ENCODE measurements at regions not wholly inside any gene's neighbourhood (a gene's known extent, or its start where the extent isn't known, plus 50 kb on each side); places are given as distances from the start of the nearest gene placed in this dataset.
"Not testable (repeated sequence)": the region's sequence is repeated elsewhere in the genome, so short reads cannot be mapped to it uniquely, and the experiment has no call there.

- peaks cover 0 to 17% (median 12%) of the 10 kb centered on the region in 3 donors for H3K36me3 Mint-ChIP-seq
- H3K27me3 Mint-ChIP-seq, DNase-seq, ATAC-seq, H3K27ac Mint-ChIP-seq, H3K4me3 Mint-ChIP-seq, POLR2A ChIA-PET: not testable (repeated sequence)
- peaks cover 3 to 21% (median 11%) of the 10 kb centered on the region in 4 donors for H3K4me1 Mint-ChIP-seq
- peaks cover 12 to 30% (median 17%) of the 10 kb centered on the region in 9 donors for H3K9me3 Mint-ChIP-seq
Measured at GRCh38 chr1:66424530-66424929, 109.4 kb upstream of the SGIP1 start.

- peak overlapping the region in 6 of 10 donors; percentile 5 to 36 (median 29) for H3K4me3 Mint-ChIP-seq
- ATAC-seq (peak; percentile 28 to 39), DNase-seq (peak in 1 of 10 donors; percentile 15)
- POLR2A ChIA-PET = no interaction called here
- peaks cover 0 to 30% (median 29%) of the 10 kb centered on the region in 3 donors for H3K36me3 Mint-ChIP-seq
- peaks cover 24 to 39% (median 30%) of the 10 kb centered on the region in 9 donors for H3K9me3 Mint-ChIP-seq
- H3K27me3 Mint-ChIP-seq = no peaks in the 10 kb centered on the region
- peak overlapping the region in 5 of 10 donors; percentile 6 to 61 (median 55) for H3K27ac Mint-ChIP-seq
- H3K4me1 Mint-ChIP-seq = peaks cover 3 to 14% (median 11%) of the 10 kb centered on the region in 4 donors
Measured at GRCh38 chr1:66426239-66426853, 107.6 kb upstream of the SGIP1 start.

- POLR2A ChIA-PET = interaction anchor here (0.7 kb wide), 1 partner anchor 60 kb away, joined by 4 read pairs; no protein-coding TSS in a partner anchor
- H3K27me3 Mint-ChIP-seq, ATAC-seq, H3K27ac Mint-ChIP-seq, DNase-seq: not testable (repeated sequence)
- H3K9me3 Mint-ChIP-seq = peaks cover 24 to 55% (median 38%) of the 10 kb centered on the region in 9 donors
- peaks cover 0 to 43% (median 32%) of the 10 kb centered on the region in 3 donors for H3K36me3 Mint-ChIP-seq
- H3K4me3 Mint-ChIP-seq = peak overlapping the region in 1 of 10 donors; percentile 42
- H3K4me1 Mint-ChIP-seq = peaks cover 3 to 11% (median 9%) of the 10 kb centered on the region in 4 donors
Measured at GRCh38 chr1:66430815-66431214, 103.1 kb upstream of the SGIP1 start.

- peaks cover 24 to 52% (median 38%) of the 10 kb centered on the region in 9 donors for H3K9me3 Mint-ChIP-seq
- POLR2A ChIA-PET = no interaction called here
Measured at GRCh38 chr1:66431999-66432398, 102.0 kb upstream of the SGIP1 start.

GRCh38 chr1:66433611-66434010 is 100.3 kb upstream of the SGIP1 start:
- DNase-seq (no peak), ATAC-seq (no peak)
- peak overlapping the region in 1 of 10 donors; percentile 48 for H3K27ac Mint-ChIP-seq
- POLR2A ChIA-PET = no interaction called here
- peaks cover 2 to 18% (median 7%) of the 10 kb centered on the region in 4 donors for H3K4me1 Mint-ChIP-seq
- H3K36me3 Mint-ChIP-seq = peaks cover 0 to 39% (median 25%) of the 10 kb centered on the region in 3 donors
- H3K9me3 Mint-ChIP-seq = peaks cover 18 to 44% (median 36%) of the 10 kb centered on the region in 9 donors
- H3K4me3 Mint-ChIP-seq = no peak overlapping the region
- H3K27me3 Mint-ChIP-seq = no peaks in the 10 kb centered on the region

More at GRCh38 chr1:66431999-66432398, 102.0 kb upstream of the SGIP1 start:
- Mint-ChIP-seq H3K4me3 (no peak overlapping the region), H3K27ac (no peak overlapping the region), H3K27me3 (no peaks in the 10 kb centered on the region), H3K36me3 (peaks cover 0 to 43% (median 32%) of the 10 kb centered on the region in 3 donors), H3K4me1 (peaks cover 2 to 11% (median 7%) of the 10 kb centered on the region in 4 donors)
- DNase-seq (no peak), ATAC-seq (no peak)

- H3K36me3 Mint-ChIP-seq = peaks cover 0 to 35% (median 20%) of the 10 kb centered on the region in 3 donors
- peaks cover 2 to 23% (median 7%) of the 10 kb centered on the region in 4 donors for H3K4me1 Mint-ChIP-seq
- POLR2A ChIA-PET = no interaction called here
- ATAC-seq (no peak), DNase-seq (no peak)
- H3K27ac Mint-ChIP-seq = no peak overlapping the region
- H3K27me3 Mint-ChIP-seq = no peaks in the 10 kb centered on the region
- peaks cover 14 to 40% (median 31%) of the 10 kb centered on the region in 9 donors for H3K9me3 Mint-ChIP-seq
- no peak overlapping the region for H3K4me3 Mint-ChIP-seq
Measured at GRCh38 chr1:66434096-66434495, 99.9 kb upstream of the SGIP1 start.

GRCh38 chr1:66435541-66435940 is 98.4 kb upstream of the SGIP1 start:
- POLR2A ChIA-PET = interaction anchor here (0.6 to 1.2 kb wide), 3 partner anchors 8 to 104 kb away, joined by 3 to 11 read pairs (median 4); no protein-coding TSS in a partner anchor
- Mint-ChIP-seq H3K9me3 (peaks cover 5 to 25% (median 16%) of the 10 kb centered on the region in 9 donors), H3K4me1 (peaks cover 2 to 30% (median 7%) of the 10 kb centered on the region in 4 donors), H3K36me3 (peaks cover 0 to 21% (median 10%) of the 10 kb centered on the region in 3 donors), H3K27ac (peak overlapping the region in 1 of 10 donors; percentile 51), H3K27me3 (no peaks in the 10 kb centered on the region), H3K4me3 (no peak overlapping the region)
- DNase-seq (no peak), ATAC-seq (no peak)

- peaks cover 2 to 30% (median 7%) of the 10 kb centered on the region in 4 donors for H3K4me1 Mint-ChIP-seq
- no peaks in the 10 kb centered on the region for H3K27me3 Mint-ChIP-seq
- ATAC-seq (peak; percentile 66 to 89), DNase-seq (peak in 5 of 10 donors; percentile 11 to 42 (median 24))
- peaks cover 0 to 15% (median 6%) of the 10 kb centered on the region in 9 donors for H3K9me3 Mint-ChIP-seq
- H3K27ac Mint-ChIP-seq = peak overlapping the region in 3 of 10 donors; percentile 16 to 60 (median 59)
- POLR2A ChIA-PET = interaction anchor here (1.2 to 1.8 kb wide), 3 partner anchors 9 to 105 kb away, joined by 3 to 8 read pairs (median 4); no protein-coding TSS in a partner anchor
- no peak overlapping the region for H3K4me3 Mint-ChIP-seq
- H3K36me3 Mint-ChIP-seq = peaks cover 0 to 11% (median 1%) of the 10 kb centered on the region in 3 donors
Measured at GRCh38 chr1:66436378-66437135, 97.4 kb upstream of the SGIP1 start.

- Mint-ChIP-seq H3K36me3 (peaks cover 0 to 8% (median 0%) of the 10 kb centered on the region in 3 donors), H3K27ac (peak overlapping the region in 1 of 10 donors; percentile 16), H3K4me1 (peaks cover 2 to 30% (median 7%) of the 10 kb centered on the region in 4 donors), H3K4me3 (no peak overlapping the region), H3K27me3 (no peaks in the 10 kb centered on the region), H3K9me3 (peaks cover 0 to 10% (median 2%) of the 10 kb centered on the region in 9 donors)
- POLR2A ChIA-PET = interaction anchor here (1.8 kb wide), 1 partner anchor 8 kb away, joined by 8 read pairs; no protein-coding TSS in a partner anchor
- DNase-seq (no peak), ATAC-seq (no peak)
Measured at GRCh38 chr1:66437136-66437401, 96.9 kb upstream of the SGIP1 start.

GRCh38 chr1:66438062-66438461 is 95.9 kb upstream of the SGIP1 start:
- no peaks in the 10 kb centered on the region for H3K27me3 Mint-ChIP-seq
- ATAC-seq = no peak
- DNase-seq = no peak
- peaks cover 2 to 30% (median 7%) of the 10 kb centered on the region in 4 donors for H3K4me1 Mint-ChIP-seq
- H3K27ac Mint-ChIP-seq = no peak overlapping the region
- POLR2A ChIA-PET = no interaction called here
- peaks cover 0 to 3% (median 0%) of the 10 kb centered on the region in 9 donors for H3K9me3 Mint-ChIP-seq
- no peak overlapping the region for H3K4me3 Mint-ChIP-seq
- no peaks in the 10 kb centered on the region for H3K36me3 Mint-ChIP-seq

- no peak for ATAC-seq
- POLR2A ChIA-PET = no interaction called here
- no peak overlapping the region for H3K4me3 Mint-ChIP-seq
- no peaks in the 10 kb centered on the region for H3K36me3 Mint-ChIP-seq
- DNase-seq = no peak
- H3K27me3 Mint-ChIP-seq = no peaks in the 10 kb centered on the region
- peaks cover 2 to 30% (median 7%) of the 10 kb centered on the region in 4 donors for H3K4me1 Mint-ChIP-seq
- H3K9me3 Mint-ChIP-seq = peaks cover 0 to 3% (median 0%) of the 10 kb centered on the region in 9 donors
- peak overlapping the region in 1 of 10 donors; percentile 8 for H3K27ac Mint-ChIP-seq
Measured at GRCh38 chr1:66438501-66438900, 95.5 kb upstream of the SGIP1 start.

- no peak for ATAC-seq
- peaks cover 3 to 31% (median 9%) of the 10 kb centered on the region in 4 donors for H3K4me1 Mint-ChIP-seq
- DNase-seq = no peak
- POLR2A ChIA-PET = no interaction called here
- no peaks in the 10 kb centered on the region for H3K9me3 Mint-ChIP-seq
- no peaks in the 10 kb centered on the region for H3K27me3 Mint-ChIP-seq
- peak overlapping the region in 1 of 10 donors; percentile 8 for H3K27ac Mint-ChIP-seq
- no peak overlapping the region for H3K4me3 Mint-ChIP-seq
- H3K36me3 Mint-ChIP-seq = no peaks in the 10 kb centered on the region
Measured at GRCh38 chr1:66439031-66439740, 94.8 kb upstream of the SGIP1 start.
